OCI-LY7 (cell line): ENCODE measurements at regions not wholly inside any gene's neighbourhood (a gene's known extent, or its start where the extent isn't known, plus 50 kb on each side); places are given as distances from the start of the nearest gene placed in this dataset.

Source experiments
- EZH2phosphoT487 ChIP-seq: fragments of 200-600 bp; sonication (generic); IDR thresholded peaks from 2 replicates; pipeline ENCODE4 v1.6.1; 2018; ENCODE audit warnings: low read depth, borderline replicate concordance, mild to moderate bottlenecking, mixed run types, antibody characterized with exemption, low read length, moderate library complexity, mixed read lengths
- TF ChIP-seq, protein P1 (sequence below): fragments of 200-600 bp; sonication (generic); conservative IDR thresholded peaks from 2 replicates; pipeline ENCODE4 v1.5.1; 2014; ENCODE audit warnings: mild to moderate bottlenecking, antibody characterized with exemption, low read length, moderate library complexity, mixed read lengths

- TF ChIP-seq, protein P1, sequence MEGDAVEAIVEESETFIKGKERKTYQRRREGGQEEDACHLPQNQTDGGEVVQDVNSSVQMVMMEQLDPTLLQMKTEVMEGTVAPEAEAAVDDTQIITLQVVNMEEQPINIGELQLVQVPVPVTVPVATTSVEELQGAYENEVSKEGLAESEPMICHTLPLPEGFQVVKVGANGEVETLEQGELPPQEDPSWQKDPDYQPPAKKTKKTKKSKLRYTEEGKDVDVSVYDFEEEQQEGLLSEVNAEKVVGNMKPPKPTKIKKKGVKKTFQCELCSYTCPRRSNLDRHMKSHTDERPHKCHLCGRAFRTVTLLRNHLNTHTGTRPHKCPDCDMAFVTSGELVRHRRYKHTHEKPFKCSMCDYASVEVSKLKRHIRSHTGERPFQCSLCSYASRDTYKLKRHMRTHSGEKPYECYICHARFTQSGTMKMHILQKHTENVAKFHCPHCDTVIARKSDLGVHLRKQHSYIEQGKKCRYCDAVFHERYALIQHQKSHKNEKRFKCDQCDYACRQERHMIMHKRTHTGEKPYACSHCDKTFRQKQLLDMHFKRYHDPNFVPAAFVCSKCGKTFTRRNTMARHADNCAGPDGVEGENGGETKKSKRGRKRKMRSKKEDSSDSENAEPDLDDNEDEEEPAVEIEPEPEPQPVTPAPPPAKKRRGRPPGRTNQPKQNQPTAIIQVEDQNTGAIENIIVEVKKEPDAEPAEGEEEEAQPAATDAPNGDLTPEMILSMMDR, result no peak
- no peak for TF ChIP-seq EZH2phosphoT487
These were observed 2108.9 kb upstream of the TENM3 start for GRCh38 chr4:180134091-180134866.
